Peyer's patch (tissue), 4 donors: ENCODE measurements at regions not wholly inside any gene's neighbourhood (a gene's known extent, or its start where the extent isn't known, plus 50 kb on each side); places are given as distances from the start of the nearest gene placed in this dataset.

ENCODE experiments used
- DNase-seq, 3 donors: peaks; one replicate each; pipeline ENCODE4 v3.0.0-alpha.2; 2017 to 2019
- H3K27ac ChIP-seq, 4 donors: fragments of 200-600 bp; sonication (generic); one replicate each; pipeline ENCODE4 v1.5.1; 2016 to 2019
- H3K27me3 ChIP-seq, 2 donors: fragments of 200-600 bp; sonication (generic); one replicate each; pipeline ENCODE4 v1.5.1; 2019
- H3K36me3 ChIP-seq, 3 donors: fragments of 200-600 bp; sonication (generic); one replicate each; pipeline ENCODE4 v1.5.1; 2016 to 2019
- H3K4me1 ChIP-seq, 4 donors: fragments of 200-600 bp; sonication (generic); one replicate each; pipeline ENCODE4 v1.5.1; 2016 to 2019
- H3K4me3 ChIP-seq, 4 donors: fragments of 200-600 bp; sonication (generic); 1 replicate in 3 of 4; 2 replicates in 1 of 4; pipeline ENCODE4 v1.5.1; 2016 to 2019; ENCODE audit warnings: mild to moderate bottlenecking in 1 of 4
- H3K9me3 ChIP-seq, 4 donors: fragments of 200-600 bp; sonication (generic); one replicate each; pipeline ENCODE4 v1.5.1; 2016 to 2019; ENCODE audit warnings: mild to moderate bottlenecking in 1 of 4
- CTCF ChIP-seq, 6 experiments: fragments of 450-650 bp in 4 of 6; fragments of 200-600 bp in 2 of 6; sonication (generic) in 1 of 6; IDR thresholded peaks; one replicate each; pipeline ENCODE4 v1.5.1; 2017 to 2019; ENCODE audit warnings: antibody characterized with exemption in 6 of 6, mild to moderate bottlenecking in 3 of 6, moderate library complexity in 1 of 6
- POLR2A ChIP-seq, 2 donors: fragments of 450-650 bp; IDR thresholded peaks; one replicate each; pipeline ENCODE4 v1.5.1; 2017; ENCODE audit warnings: antibody characterized with exemption in 2 of 2, mild to moderate bottlenecking in 2 of 2, moderate library complexity in 2 of 2

- no peaks in the 10 kb centered on the region for H3K36me3 ChIP-seq
- H3K9me3 ChIP-seq: no peaks in the 10 kb centered on the region
- H3K27ac ChIP-seq: no peak overlapping the region
- TF ChIP-seq POLR2A (IDR thresholded peaks at IDR 0.05) (no peak), CTCF (IDR thresholded peaks at IDR 0.05) (no peak)
- no peak for DNase-seq
- no peak overlapping the region for H3K4me3 ChIP-seq
- no peaks in the 10 kb centered on the region for H3K27me3 ChIP-seq
- peaks cover 0 to 21% (median 0%) of the 10 kb centered on the region in 4 donors for H3K4me1 ChIP-seq
Measured at GRCh38 chr4:138909587-138909986, 106.0 kb upstream of the NOCT start.

GRCh38 chr4:138908134-138908533, 107.4 kb upstream of the NOCT start:
- peaks cover 0 to 21% (median 0%) of the 10 kb centered on the region in 4 donors for H3K4me1 ChIP-seq
- H3K4me3 ChIP-seq: no peak overlapping the region
- H3K9me3 ChIP-seq: no peaks in the 10 kb centered on the region
- H3K27me3 ChIP-seq: no peaks in the 10 kb centered on the region
- H3K27ac ChIP-seq: no peak overlapping the region
- H3K36me3 ChIP-seq: no peaks in the 10 kb centered on the region
- no peak for DNase-seq
- TF ChIP-seq POLR2A (IDR thresholded peaks at IDR 0.05): no peak
- no peak for TF ChIP-seq CTCF (IDR thresholded peaks at IDR 0.05)

GRCh38 chr4:138907174-138907573, 108.4 kb upstream of the NOCT start:
- H3K9me3 ChIP-seq: no peaks in the 10 kb centered on the region
- no peak overlapping the region for H3K4me3 ChIP-seq
- peaks cover 0 to 17% (median 0%) of the 10 kb centered on the region in 4 donors for H3K4me1 ChIP-seq
- TF ChIP-seq POLR2A (IDR thresholded peaks at IDR 0.05) (no peak), CTCF (IDR thresholded peaks at IDR 0.05) (no peak)
- no peak overlapping the region for H3K27ac ChIP-seq
- H3K36me3 ChIP-seq: no peaks in the 10 kb centered on the region
- DNase-seq: no peak
- H3K27me3 ChIP-seq: no peaks in the 10 kb centered on the region

- H3K36me3 ChIP-seq: no peaks in the 10 kb centered on the region
- no peaks in the 10 kb centered on the region for H3K27me3 ChIP-seq
- H3K4me3 ChIP-seq: no peak overlapping the region
- H3K27ac ChIP-seq: no peak overlapping the region
- no peaks in the 10 kb centered on the region for H3K9me3 ChIP-seq
- no peak for TF ChIP-seq CTCF (IDR thresholded peaks at IDR 0.05)
- TF ChIP-seq POLR2A (IDR thresholded peaks at IDR 0.05): no peak
- DNase-seq: no peak
- no peaks in the 10 kb centered on the region for H3K4me1 ChIP-seq
Measured at GRCh38 chr4:138904793-138905192, 110.8 kb upstream of the NOCT start.

GRCh38 chr4:138903185-138903584, 112.4 kb upstream of the NOCT start:
- Histone ChIP-seq H3K36me3 (no peaks in the 10 kb centered on the region), H3K27ac (no peak overlapping the region), H3K27me3 (no peaks in the 10 kb centered on the region), H3K9me3 (no peaks in the 10 kb centered on the region), H3K4me1 (peaks cover 0 to under 1% (median 0%) of the 10 kb centered on the region in 4 donors), H3K4me3 (no peak overlapping the region)
- DNase-seq: no peak
- TF ChIP-seq CTCF (IDR thresholded peaks at IDR 0.05) (no peak), POLR2A (IDR thresholded peaks at IDR 0.05) (no peak)

- Histone ChIP-seq H3K4me3 (no peak overlapping the region), H3K9me3 (no peaks in the 10 kb centered on the region), H3K36me3 (no peaks in the 10 kb centered on the region), H3K4me1 (peaks cover 0 to 5% (median 0%) of the 10 kb centered on the region in 4 donors), H3K27me3 (no peaks in the 10 kb centered on the region), H3K27ac (no peak overlapping the region)
- DNase-seq: no peak
- no peak for TF ChIP-seq CTCF (IDR thresholded peaks at IDR 0.05)
- TF ChIP-seq POLR2A (IDR thresholded peaks at IDR 0.05): no peak
Measured at GRCh38 chr4:138902705-138903104, 112.9 kb upstream of the NOCT start.
